ENCODE measurements at regions not wholly inside any gene's neighbourhood (a gene's known extent, or its start where the extent isn't known, plus 50 kb on each side); places are given as distances from the start of the nearest gene placed in this dataset.

- no peak for TF ChIP-seq EZH2phosphoT487 (IDR thresholded peaks at IDR 0.05; ENCODE audit: insufficient read depth, low read depth)
- TF ChIP-seq EZH2 (IDR thresholded peaks at IDR 0.05; ENCODE audit: insufficient read depth, poor library complexity, severe bottlenecking) = no peak
Measured at GRCh38 chr12:87171356-87171755, 857.8 kb downstream of the C12orf50 start.
